GM13977 (cell line): ENCODE measurements at regions not wholly inside any gene's neighbourhood (a gene's known extent, or its start where the extent isn't known, plus 50 kb on each side); places are given as distances from the start of the nearest gene placed in this dataset.

Experiments
- DNase-seq: peaks from one replicate; pipeline ENCODE4 v3.0.0; 2012; ENCODE audit warnings: low spot score
- CTCF ChIP-seq: IDR thresholded peaks from 2 replicates; pipeline ENCODE4 v1.5.1; 2012; ENCODE audit warnings: mild to moderate bottlenecking, control low read depth; ENCODE audit not compliant: insufficient read depth; ENCODE audit errors: extremely low read depth, missing control alignments
- in situ Hi-C: fragments of 300-500 bp; cut with MboI; formaldehyde crosslinking; loops from one replicate; pipeline ENCODE4 v1.12.0; 2022; ENCODE audit warnings: low sequenced_read_pairs, low pct_unique_long_range_greater_than_20kb, mixed read lengths, inconsistent platforms; ENCODE audit not compliant: unreplicated experiment

- no peak for DNase-seq
- TF ChIP-seq CTCF, result no peak
- in situ Hi-C loops, result no loop called here
Observed at GRCh38 chr3:14057701-14058100, 67.0 kb downstream of the CHCHD4 start.

GRCh38 chr3:14047841-14048240, 76.8 kb downstream of the CHCHD4 start:
- DNase-seq, result no peak
- in situ Hi-C loops, result no loop called here
- no peak for TF ChIP-seq CTCF

GRCh38 chr3:14047027-14047426, 77.6 kb downstream of the CHCHD4 start:
- TF ChIP-seq CTCF, result no peak
- no peak for DNase-seq
- in situ Hi-C loops, result no loop called here

- TF ChIP-seq CTCF, result no peak
- no peak for DNase-seq
- in situ Hi-C loops, result no loop called here
Observed at GRCh38 chr3:14042680-14043079, 82.0 kb downstream of the CHCHD4 start.

GRCh38 chr3:14039149-14039548, 85.5 kb downstream of the CHCHD4 start:
- in situ Hi-C loops, result no loop called here
- TF ChIP-seq CTCF, result no peak
- DNase-seq, result no peak

GRCh38 chr3:14037211-14037610, 87.5 kb downstream of the CHCHD4 start:
- in situ Hi-C loops, result no loop called here

More at GRCh38 chr3:14037211-14037610, 87.5 kb downstream of the CHCHD4 start:
- TF ChIP-seq CTCF, result no peak
- no peak for DNase-seq
